GM18511 (cell line): ENCODE measurements at regions not wholly inside any gene's neighbourhood (a gene's known extent, or its start where the extent isn't known, plus 50 kb on each side); places are given as distances from the start of the nearest gene placed in this dataset.

Experiments
- ATAC-seq: cut with Tn5 transposase; IDR thresholded peaks from one replicate; pipeline ENCODE4 v1.9.1; 2021; ENCODE audit warnings: mild to moderate bottlenecking, moderate library complexity; ENCODE audit not compliant: unreplicated experiment

GRCh38 chr18:39698436-39698835 lies 2132.8 kb upstream of the CELF4 start:
- no peak for ATAC-seq

GRCh38 chr18:39693359-39693758 lies 2127.8 kb upstream of the CELF4 start:
- no peak for ATAC-seq

- ATAC-seq: no peak
Measured at GRCh38 chr18:39692367-39693015, 2126.9 kb upstream of the CELF4 start.

DNA sequence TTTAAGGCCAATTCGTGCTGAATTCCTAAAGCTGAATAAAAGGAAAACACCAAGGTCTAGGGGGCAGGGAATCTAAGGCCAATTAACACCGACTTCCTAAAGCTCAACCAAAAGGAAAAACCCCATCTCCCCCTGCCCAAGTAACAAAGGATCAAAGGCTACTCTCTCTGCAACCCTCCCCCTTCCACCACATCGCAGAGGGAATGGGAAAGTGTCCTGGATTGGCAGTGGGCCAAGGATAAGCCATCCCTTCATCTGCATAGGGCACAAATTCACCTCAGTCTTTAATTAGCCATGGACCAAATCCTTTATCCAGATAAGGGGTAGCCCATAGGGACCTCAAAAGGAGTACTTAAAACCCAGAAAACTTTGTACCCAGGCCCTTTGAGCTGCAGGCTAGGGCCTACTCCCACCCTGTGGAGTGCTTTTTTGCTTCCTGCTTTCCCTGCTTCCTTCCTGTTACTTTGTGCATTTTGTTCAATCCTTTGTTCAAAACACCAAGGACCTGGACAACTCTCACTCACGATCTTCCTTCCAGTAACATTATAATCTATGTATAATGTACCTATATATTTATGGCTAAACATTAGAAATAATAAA lies 2119.8 kb upstream of the CELF4 start:
- ATAC-seq: no peak

DNA sequence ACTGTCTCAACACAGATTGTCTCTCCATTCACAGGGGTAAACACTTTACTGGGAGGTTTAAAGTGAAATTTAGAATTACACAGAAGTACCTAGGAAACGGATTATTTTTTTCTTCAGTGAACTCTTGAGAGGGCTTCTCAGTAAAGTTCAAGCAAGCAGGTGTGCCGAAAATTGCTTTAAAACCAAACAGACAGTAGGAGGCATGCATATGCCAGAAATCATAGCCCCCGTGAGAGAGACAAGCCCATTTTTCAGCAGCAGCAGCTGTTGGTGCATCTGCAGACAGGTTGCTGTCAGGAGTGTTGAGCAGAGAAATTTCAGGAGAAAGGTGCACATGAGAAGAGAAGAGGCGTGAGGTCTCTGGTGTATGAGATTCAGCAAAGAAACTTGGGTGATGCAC lies 2115.5 kb upstream of the CELF4 start:
- ATAC-seq: no peak

DNA sequence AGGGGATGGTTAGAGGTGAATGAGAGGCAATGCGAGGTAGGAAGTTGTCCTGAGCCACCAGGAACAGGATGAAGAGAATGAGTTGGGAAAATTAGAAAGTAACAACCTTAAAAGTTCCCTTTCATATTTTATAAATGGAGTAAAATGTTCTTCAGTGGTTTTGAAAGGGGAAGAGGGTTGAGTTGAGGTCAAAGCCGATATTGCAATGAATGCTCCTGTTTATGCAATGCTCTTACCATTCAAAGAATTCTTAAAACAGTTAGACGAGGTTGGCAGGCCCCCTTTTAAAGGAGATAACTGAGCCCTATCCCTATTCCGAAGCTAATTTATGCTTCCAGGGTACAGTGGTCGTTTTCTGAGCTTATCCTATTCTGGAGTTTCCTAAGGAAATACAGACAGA lies 2110.3 kb upstream of the CELF4 start:
- ATAC-seq: no peak

GRCh38 chr18:39675368-39675767 lies 2109.8 kb upstream of the CELF4 start:
- ATAC-seq: no peak

- ATAC-seq: no peak
Measured at GRCh38 chr18:39672171-39672570, 2106.6 kb upstream of the CELF4 start.

DNA sequence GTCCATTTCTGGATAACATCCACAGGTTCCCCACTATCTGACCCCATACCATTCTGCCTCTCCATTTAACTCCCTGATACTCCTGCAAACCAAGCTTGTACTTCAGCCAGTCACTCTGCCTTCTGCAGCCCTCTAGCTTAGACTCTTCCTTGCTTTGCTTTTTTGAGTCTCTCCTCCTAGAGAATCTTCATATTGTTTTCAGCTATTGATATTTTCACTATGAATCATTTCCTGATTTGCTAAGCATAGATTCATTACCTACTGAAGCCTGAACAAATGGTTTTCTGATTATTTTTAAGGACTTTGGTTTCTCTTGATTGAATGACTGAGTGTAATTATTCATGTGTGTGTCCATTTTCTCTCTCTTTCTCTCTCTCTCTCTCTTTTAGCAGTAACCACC lies 2102.3 kb upstream of the CELF4 start:
- ATAC-seq: no peak

DNA sequence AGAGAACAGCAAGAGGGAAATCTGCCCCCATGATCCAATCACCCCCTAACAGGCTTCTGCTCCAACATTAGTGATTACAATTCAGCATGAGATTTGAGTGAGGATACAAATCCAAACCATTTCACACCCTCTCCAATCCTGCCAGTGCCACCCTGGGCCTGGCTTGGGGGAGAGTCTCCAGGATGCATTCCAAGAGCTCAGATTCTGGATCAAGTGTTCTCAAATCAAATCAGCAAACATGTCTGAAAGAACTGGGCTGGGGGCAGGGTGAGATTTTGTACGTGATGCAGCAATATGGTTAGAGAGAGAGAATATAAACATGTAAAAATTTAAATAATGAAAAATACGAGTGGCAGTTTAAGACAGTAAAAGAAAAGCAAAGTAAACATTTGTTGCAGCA lies 2100.9 kb upstream of the CELF4 start:
- no peak for ATAC-seq

- no peak for ATAC-seq
Measured at GRCh38 chr18:39661856-39662366, 2096.3 kb upstream of the CELF4 start.

DNA sequence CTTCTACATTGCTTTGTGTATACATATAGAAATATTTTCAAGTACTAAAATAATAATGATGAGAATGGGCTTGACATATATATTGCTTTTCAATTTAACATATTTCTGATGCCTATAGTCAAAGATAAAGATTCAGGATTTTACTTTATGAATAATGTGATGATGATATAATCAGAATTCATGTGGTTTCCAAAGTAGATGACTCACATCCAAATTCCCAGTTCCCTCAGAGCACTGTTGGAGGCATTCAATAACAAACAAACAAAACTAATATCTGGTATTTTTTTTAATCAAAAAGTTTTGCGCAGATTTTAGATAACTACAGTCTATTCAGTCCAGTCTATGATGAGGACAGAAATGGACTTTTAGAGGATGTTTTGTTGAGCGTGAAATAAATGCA lies 2094.5 kb upstream of the CELF4 start:
- ATAC-seq: no peak

DNA sequence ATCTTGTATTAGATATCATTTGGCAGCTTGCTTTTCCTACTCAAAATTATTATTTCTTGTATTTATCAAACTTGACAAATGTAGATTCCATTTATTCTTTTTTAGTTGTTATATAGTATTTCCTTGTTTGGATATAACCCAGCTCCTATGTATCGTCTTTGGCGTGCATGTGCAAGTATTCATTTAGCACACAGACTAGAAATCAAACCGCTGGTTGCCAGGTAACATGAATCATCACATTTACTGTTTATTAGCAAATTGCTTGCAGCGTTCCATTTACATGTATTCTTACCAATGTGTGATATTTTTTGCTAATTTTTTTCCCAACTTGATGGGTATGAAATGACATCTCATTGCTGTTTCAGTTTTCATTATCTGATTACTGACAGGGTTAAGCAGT lies 2089.7 kb upstream of the CELF4 start:
- ATAC-seq: no peak

- ATAC-seq: no peak
Measured at GRCh38 chr18:39653221-39653620, 2087.6 kb upstream of the CELF4 start.

- no peak for ATAC-seq
Measured at GRCh38 chr18:39648616-39649015, 2083.0 kb upstream of the CELF4 start.

- no peak for ATAC-seq
Measured at GRCh38 chr18:39647627-39648534, 2082.3 kb upstream of the CELF4 start.

- no peak for ATAC-seq
Measured at GRCh38 chr18:39638224-39638623, 2072.6 kb upstream of the CELF4 start.

- ATAC-seq: no peak
Measured at GRCh38 chr18:39636931-39637330, 2071.3 kb upstream of the CELF4 start.

DNA sequence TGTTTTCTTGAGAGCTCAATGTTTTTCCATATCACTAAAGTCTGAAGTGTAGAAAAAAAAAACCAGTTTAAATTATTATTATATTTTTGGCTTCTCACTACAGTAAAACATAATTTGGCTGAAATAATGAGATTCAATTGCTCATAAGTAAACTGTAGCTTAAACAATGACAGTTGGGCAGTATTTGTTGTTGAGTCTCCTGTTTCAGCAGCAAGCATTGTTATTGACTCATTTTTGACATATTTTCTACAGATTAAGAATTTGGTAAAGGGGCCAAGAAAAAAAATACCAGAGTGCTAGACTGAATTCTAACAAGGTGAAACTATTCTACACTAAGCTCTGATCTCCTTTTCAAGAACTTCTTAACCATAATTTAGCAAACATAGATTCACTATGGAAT lies 2070.4 kb upstream of the CELF4 start:
- ATAC-seq: no peak

DNA sequence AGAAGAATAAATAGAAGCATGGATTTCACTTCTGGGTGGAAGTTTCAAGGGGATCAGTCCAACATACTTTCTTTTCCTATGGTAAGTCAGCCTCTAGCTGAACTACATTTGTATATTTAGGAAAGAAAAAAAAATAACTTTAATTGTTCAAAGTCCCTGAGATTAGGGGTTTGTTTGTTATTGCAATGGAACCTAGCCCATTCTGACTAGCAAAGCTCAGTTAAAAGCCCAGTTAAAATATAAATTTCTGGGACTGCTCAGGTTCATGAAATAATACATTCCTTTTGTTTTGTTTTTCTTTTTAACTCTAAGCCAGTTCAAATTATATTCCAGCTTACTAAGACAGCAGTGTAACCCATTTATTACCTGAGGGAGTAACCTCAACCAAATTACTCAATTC lies 2069.6 kb upstream of the CELF4 start:
- ATAC-seq: no peak

DNA sequence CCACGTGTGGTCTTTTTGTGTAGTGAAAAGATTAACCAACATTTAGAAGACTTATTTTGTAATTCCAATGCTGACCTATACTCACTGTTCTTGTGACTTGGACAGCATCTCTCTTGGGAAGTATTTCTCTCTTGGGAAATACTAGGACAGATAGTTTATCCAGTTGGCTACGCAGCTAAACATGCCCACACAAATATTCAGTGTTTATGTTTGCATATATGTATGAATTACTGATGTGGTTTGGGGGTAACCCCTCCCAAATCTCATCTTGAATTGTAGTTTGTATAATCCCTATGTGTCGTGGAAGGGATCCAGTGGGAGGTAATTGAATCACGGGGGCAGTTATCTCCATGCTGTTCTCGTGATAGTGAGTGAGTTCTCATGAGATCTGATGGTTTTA lies 2062.3 kb upstream of the CELF4 start:
- no peak for ATAC-seq

DNA sequence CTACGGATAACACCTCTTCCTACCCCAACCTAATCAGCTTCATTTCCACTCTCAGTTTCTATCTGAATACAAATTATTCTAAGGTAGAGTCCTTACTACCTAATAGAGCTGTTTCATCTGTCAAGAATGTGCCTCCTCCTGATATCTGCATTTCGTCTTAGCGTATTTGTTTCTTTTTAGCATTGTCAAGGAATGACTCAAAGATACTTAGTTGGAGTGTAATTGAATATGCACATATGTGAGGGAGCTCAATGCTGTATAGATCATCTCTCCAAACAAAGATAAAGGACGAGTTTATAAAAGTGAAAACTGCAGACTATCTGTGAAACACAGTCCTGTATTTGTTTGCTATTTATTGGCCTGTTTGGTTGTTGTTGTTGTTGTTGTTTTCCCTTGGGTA lies 2059.4 kb upstream of the CELF4 start:
- no peak for ATAC-seq
